Stimulated activated memory B cell treated with anti-CD40 and anti-IgM and Interleukin-4, amounts not matched to agents 10 μg/mL and 1 μg/mL and 100 μg/mL, for 72 hours (primary cell): ENCODE measurements at regions not wholly inside any gene's neighbourhood (a gene's known extent, or its start where the extent isn't known, plus 50 kb on each side); places are given as distances from the start of the nearest gene placed in this dataset.

ENCODE experiments used
- ATAC-seq: fragments of 150-1000 bp; cut with Tn5 transposase; 2 replicates; pipeline ENCODE4 v1.10.0; 2021
- H3K27ac Mint-ChIP-seq: one replicate; pipeline ENCODE4 v1.8.0; 2022; ENCODE audit warnings: mild to moderate bottlenecking, mixed read lengths
- H3K27me3 Mint-ChIP-seq: one replicate; pipeline ENCODE4 v1.8.0; 2022; ENCODE audit warnings: mixed read lengths
- H3K36me3 Mint-ChIP-seq: one replicate; pipeline ENCODE4 v1.8.0; 2022; ENCODE audit warnings: mixed read lengths
- H3K4me1 Mint-ChIP-seq: one replicate; pipeline ENCODE4 v1.8.0; 2022; ENCODE audit warnings: mixed read lengths
- H3K4me3 Mint-ChIP-seq: one replicate; pipeline ENCODE4 v1.8.0; 2022; ENCODE audit warnings: mild to moderate bottlenecking, moderate library complexity, mixed read lengths
- H3K9me3 Mint-ChIP-seq: one replicate; pipeline ENCODE4 v1.8.0; 2022; ENCODE audit warnings: mixed read lengths

- Mint-ChIP-seq H3K4me3 (peak overlapping the region; percentile 66), H3K36me3 (no peaks in the 10 kb centered on the region)
- ATAC-seq: peak; percentile 71
Measured at GRCh38 chr10:61000769-61001730, 57.1 kb upstream of the RHOBTB1 start.

GRCh38 chr10:60998932-60999331 lies 54.9 kb upstream of the RHOBTB1 start:
- H3K36me3 Mint-ChIP-seq: no peaks in the 10 kb centered on the region
- H3K27ac Mint-ChIP-seq: no peak overlapping the region
- H3K9me3 Mint-ChIP-seq: no peaks in the 10 kb centered on the region
- H3K4me1 Mint-ChIP-seq: peaks cover 6% of the 10 kb centered on the region
- H3K4me3 Mint-ChIP-seq: no peak overlapping the region
- ATAC-seq: no peak
- H3K27me3 Mint-ChIP-seq: peaks cover 39% of the 10 kb centered on the region

More at GRCh38 chr10:61000769-61001730, 57.1 kb upstream of the RHOBTB1 start:
- H3K27me3 Mint-ChIP-seq: peaks cover 56% of the 10 kb centered on the region
- H3K9me3 Mint-ChIP-seq: peaks cover 8% of the 10 kb centered on the region
- H3K27ac Mint-ChIP-seq: no peak overlapping the region
- peaks cover 6% of the 10 kb centered on the region for H3K4me1 Mint-ChIP-seq

DNA sequence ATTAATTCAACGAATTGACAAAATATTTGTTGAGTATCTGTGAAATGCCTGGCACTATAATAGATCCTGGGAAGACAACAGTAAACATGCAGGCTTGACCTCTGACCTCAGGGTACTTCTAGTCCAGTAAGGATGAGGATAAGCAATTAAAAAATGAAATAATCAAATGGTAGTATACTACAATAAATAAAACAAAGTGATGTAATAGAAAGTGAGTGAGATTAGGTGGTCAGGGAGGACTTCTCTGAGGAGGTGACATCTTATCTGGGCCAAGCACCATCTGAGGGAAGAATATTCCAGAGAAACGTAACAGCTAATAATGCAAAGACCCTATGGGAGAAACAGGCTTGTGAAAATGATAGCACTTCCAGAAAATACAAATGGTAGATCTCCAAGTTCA lies 50.1 kb upstream of the RHOBTB1 start:
- peaks cover 5% of the 10 kb centered on the region for H3K9me3 Mint-ChIP-seq
- no peak for ATAC-seq
- H3K27me3 Mint-ChIP-seq: peaks cover 19% of the 10 kb centered on the region
- H3K36me3 Mint-ChIP-seq: no peaks in the 10 kb centered on the region
- H3K27ac Mint-ChIP-seq: no peak overlapping the region
- H3K4me3 Mint-ChIP-seq: no peak overlapping the region
- H3K4me1 Mint-ChIP-seq: peaks cover 8% of the 10 kb centered on the region
